Testis (tissue), 2 donors: ENCODE measurements at regions not wholly inside any gene's neighbourhood (a gene's known extent, or its start where the extent isn't known, plus 50 kb on each side); places are given as distances from the start of the nearest gene placed in this dataset.

Experiments
- CTCF ChIP-seq, 3 experiments: fragments of 450-650 bp in 2 of 3; fragments of 200-600 bp in 1 of 3; sonication (generic) in 1 of 3; IDR thresholded peaks; one replicate each; pipeline ENCODE4 v1.5.1; 2016 to 2019; ENCODE audit warnings: antibody characterized with exemption in 3 of 3, mild to moderate bottlenecking in 2 of 3, moderate library complexity in 1 of 3
- POLR2A ChIP-seq: fragments of 450-650 bp; IDR thresholded peaks from one replicate; pipeline ENCODE4 v1.6.1; 2017; ENCODE audit warnings: antibody characterized with exemption, mild to moderate bottlenecking, moderate library complexity

- TF ChIP-seq CTCF (IDR thresholded peaks at IDR 0.05) (no peak), POLR2A (no peak)
Observed at GRCh38 chr16:51953286-51953985, 593.5 kb downstream of the TOX3 start.
